Glomerular endothelial cell (primary cell): ENCODE measurements at regions not wholly inside any gene's neighbourhood (a gene's known extent, or its start where the extent isn't known, plus 50 kb on each side); places are given as distances from the start of the nearest gene placed in this dataset.

Experiments used
- DNase-seq: peaks from one replicate; pipeline ENCODE4 v3.0.0-alpha.2; 2011; ENCODE audit warnings: low read depth, low spot score; ENCODE audit errors: extremely low read depth

DNA sequence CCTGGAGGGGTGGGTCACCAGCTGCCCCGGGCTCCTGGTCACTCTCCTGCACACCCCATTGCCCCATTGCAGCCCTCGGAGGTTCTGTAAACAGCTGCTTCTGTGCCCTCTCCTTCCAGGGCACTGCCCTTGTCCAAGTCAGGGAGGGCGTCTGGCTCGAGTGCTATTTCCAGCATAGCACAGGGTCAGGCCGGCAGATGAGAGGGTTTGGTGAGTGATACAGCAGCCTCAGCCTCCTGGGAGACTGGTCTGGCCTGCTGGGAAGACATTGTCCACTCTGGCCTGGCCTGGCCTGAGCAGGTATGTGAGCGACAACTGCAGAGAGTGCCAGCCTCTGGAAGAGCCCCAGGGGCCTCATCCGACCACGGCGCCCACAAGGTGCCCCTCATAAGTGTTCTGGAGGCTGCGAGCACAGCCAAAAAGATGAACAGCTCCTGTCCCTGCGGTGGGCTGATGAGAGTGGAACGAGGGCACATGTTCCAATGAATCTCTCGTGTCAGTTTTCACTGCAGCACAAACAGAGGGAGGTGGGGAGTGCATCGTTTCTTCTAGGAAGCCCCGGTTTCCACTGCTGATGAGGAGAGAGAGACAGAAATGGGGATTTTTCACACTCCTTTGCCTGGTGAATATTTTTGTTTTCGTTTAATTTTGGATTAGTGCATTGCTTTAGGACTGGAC is 105.8 kb upstream of the SDK2 start:
- no peak for DNase-seq

DNA sequence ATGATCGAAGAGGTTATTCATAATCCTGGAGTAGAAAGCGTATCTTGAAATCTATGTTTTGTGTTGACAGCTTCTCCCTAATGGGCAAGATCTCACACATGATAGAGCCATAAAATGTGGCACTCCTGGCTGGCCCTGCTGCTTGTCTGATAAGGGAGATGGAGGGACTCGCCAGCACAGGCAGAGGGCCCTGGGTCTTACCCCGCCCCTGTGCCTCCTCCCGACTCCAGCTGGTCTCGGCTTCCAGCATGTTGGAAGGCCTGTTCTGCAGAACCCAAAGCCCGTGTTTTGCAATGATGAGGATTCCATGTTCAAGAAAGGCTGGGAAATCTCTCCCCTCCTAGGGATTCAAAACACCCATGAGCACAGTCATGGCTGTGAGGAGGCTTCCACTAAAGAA is 106.7 kb upstream of the SDK2 start:
- no peak for DNase-seq

DNA sequence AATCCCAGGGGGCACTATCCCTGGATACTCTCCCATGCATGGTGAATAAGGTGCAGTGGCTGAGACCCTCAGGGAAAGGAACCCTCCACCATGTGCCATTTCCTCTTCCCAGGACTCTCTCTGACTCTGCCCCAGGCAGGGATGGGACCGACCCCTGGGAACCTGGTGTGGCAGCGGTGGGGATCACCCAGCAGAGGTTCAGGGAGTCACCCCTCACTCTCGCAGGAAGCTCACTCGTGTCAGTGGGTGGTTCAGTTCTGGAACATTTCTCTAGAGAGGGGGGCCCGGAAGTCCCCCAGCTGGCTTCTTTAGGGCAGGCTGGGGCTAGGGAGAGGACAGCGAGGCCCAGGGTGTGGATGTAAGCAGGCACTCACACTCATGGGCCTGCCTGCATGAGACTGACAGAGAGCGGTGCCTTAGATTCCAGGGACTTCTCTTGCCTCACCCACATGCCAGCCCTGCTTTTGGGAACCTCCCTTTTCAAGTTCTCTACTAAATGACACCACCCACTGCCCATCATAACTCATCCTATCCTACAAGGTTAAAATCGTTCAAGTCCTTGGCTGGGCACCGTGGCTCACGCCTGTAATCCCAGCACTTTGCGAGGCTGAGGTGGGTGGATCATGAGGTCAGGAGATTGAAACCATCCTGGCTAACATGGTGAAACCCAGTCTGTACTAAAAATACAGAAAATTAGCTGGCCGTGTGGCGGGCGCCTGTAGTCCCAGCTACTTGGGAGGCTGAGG is 109.7 kb upstream of the SDK2 start:
- no peak for DNase-seq

- no peak for DNase-seq
These were observed 110.7 kb upstream of the SDK2 start for GRCh38 chr17:73754886-73755400.

GRCh38 chr17:73757420-73757819 is 113.2 kb upstream of the SDK2 start:
- no peak for DNase-seq

DNA sequence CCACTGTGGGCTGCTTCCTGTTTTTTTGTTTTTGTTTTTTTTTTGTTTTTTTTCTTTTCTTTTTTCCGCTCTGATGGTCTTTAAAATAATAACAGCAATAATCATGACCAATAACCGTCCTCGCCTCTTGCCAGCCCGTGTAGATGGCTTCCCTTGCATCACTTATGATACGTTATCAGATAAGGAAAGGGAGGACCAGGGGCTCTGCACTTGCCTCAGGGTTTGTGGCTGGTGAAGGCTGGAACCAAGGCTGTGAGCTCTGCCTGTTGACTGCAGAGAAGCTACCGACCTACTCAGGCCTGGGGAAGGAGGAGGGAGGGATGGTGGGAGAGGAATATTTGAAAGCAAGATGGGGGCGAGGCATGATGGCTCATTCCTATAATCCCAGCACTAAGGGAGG is 114.0 kb upstream of the SDK2 start:
- DNase-seq, result no peak

GRCh38 chr17:73759324-73759723 is 115.1 kb upstream of the SDK2 start:
- no peak for DNase-seq

DNA sequence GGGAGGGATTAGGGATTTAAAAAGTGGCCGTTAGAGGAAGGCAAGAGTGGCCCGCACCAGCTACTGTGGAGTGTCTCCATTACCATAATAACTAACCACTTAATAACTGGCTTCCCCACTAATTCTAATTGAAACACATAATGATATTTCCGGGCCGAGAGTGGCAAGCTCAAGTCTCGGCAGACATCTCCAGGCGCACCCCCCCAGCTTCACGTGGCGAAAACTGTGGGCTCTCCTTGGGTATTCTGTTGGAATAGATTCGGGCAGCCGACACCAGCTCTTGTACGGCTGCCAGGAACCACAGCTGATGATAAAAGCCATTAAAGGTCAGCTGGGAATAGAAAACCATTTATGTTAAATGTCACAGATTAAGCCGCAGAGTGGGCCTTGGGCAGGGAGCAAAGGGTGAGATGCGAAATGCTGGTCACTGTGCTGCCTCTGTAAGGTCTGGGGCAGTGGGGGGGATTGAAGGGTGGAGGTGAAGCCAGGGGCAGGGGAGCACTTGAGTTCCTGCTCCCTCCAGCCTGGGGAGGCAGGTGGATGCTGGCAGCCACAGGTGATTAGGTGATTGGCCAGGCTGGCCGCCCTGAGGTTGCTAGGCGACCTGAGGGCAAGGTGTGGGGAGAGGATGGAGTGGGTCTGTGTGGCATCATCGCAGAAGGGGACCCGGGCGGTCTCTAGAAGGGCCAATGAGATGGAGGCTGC is 115.6 kb upstream of the SDK2 start:
- DNase-seq, result no peak

GRCh38 chr17:73760439-73760758 is 116.2 kb upstream of the SDK2 start:
- DNase-seq, result no peak

DNA sequence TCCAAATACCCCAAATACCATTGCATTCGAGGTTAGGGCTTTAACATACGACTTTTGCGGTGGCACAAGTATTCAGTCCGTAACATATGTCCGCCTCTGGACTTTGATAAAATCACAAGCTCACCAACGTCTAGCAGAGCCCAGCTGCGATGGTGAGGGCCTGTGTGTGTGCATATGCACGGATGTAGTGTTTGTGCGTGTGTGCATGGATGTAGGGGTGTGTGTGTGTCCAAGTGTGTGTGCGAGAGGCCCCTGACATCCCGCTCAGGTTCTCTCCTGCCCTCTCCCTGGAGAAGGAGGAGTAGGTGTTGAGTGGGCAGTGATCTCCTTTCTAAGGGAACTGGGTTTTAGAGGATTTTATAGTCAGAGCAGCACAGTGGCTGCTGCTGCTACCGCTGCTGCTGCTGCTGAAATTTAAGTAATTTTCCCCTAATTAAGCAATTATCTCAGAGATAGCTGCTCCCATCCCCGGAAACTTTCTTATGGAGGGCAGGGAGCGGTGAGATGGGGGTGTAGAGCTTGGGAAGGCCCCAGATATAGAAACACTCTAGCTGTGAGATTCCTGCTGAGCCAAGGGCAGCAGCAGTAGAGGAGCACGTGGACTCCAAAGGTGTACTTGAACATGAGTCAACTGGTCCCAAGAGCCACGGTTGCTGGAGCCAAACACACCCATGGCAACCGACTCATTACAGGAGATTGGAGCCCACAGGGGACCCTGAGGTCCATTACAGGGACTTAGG is 121.7 kb upstream of the SDK2 start:
- DNase-seq, result no peak

- no peak for DNase-seq
These were observed 123.5 kb upstream of the SDK2 start for GRCh38 chr17:73767696-73768095.

DNA sequence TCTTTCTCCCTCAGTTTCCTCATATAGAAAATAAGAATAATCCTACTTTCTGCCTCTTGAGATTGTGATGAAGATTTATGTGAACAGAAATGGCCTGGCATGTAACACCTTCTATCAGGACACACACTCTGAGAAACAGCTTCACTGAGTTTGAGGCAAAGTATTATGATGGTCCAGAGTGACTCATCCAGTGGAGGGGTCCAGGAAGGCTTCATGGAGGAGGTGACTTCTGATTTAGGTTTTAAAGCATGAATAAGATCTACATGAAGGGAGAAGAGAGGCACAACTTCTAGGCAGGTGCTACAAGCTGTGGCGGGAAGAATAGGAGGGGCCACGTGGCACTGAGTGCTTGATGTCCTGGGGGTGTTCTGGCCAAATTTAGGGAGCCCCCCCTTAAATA is 124.4 kb upstream of the SDK2 start:
- no peak for DNase-seq

DNA sequence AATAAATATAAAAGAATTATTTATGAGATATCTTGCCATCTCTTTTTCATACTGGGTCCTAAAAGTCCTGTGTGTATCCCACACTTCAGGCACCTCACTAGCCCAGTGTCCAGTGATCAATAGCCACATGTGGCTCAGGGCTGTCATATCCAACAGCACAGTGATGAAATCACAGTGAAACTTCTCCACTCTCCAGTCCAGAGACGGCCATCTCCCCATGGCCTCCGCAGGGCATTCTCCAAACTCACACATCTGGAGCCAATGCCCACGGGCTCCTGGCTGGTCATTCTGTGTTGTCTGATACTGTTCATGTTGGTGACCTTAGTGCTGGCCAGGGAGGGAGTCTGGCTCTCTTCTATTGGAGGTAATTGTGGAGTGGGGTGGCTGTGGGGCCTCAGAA is 125.2 kb upstream of the SDK2 start:
- DNase-seq, result no peak

- DNase-seq, result no peak
These were observed 126.0 kb upstream of the SDK2 start for GRCh38 chr17:73770115-73770848.

- no peak for DNase-seq
These were observed 126.6 kb upstream of the SDK2 start for GRCh38 chr17:73770849-73771229.

GRCh38 chr17:73772107-73772705 is 128.0 kb upstream of the SDK2 start:
- DNase-seq, result no peak

DNA sequence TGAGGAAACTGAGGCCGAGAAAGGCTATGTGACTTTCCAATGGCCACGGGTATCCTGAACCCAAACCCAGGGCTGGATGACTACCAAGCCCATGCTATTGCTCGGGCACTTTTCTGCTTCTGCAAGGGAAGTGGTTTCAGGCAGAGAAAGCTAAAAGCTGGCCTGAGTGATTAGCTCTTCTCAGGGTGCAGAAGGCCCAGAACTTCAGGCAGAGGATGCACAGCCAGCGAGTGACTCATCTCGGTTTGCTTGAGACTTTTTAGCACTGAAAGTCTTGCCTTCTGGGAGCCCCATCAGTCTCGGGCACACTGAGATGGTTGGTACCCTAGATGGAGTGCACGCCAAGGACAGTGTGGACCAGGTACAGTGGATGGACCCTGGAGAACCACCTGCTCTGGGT is 129.5 kb upstream of the SDK2 start:
- no peak for DNase-seq

- no peak for DNase-seq
These were observed 130.6 kb upstream of the SDK2 start for GRCh38 chr17:73774852-73775251.

- no peak for DNase-seq
These were observed 132.3 kb upstream of the SDK2 start for GRCh38 chr17:73776351-73777130.

DNA sequence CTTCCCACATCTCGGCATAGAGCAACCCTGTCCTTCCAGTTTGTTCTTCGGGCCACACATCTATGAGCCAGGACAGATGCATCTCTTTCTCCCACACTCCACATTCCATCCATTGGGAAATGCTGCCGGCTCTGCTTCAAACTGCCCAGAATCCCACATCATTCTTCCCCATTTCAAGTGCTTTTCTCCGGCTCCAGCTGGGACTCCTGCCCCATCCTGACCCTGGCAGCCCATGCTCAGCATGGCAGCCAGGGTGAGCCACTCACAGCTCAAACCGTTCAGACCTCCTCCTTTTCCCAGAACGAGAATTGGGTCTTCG is 132.8 kb upstream of the SDK2 start:
- DNase-seq, result no peak
